Muscle of back (tissue), 3 donors: ENCODE measurements at regions not wholly inside any gene's neighbourhood (a gene's known extent, or its start where the extent isn't known, plus 50 kb on each side); places are given as distances from the start of the nearest gene placed in this dataset.
"Not testable (repeated sequence)": the region's sequence is repeated elsewhere in the genome, so short reads cannot be mapped to it uniquely, and the experiment has no call there.

Experiments used
- DNase-seq, 3 donors: peaks; one replicate each; pipeline versions ENCODE4 v3.0.0 to v3.0.0-alpha.2; 2013

DNA sequence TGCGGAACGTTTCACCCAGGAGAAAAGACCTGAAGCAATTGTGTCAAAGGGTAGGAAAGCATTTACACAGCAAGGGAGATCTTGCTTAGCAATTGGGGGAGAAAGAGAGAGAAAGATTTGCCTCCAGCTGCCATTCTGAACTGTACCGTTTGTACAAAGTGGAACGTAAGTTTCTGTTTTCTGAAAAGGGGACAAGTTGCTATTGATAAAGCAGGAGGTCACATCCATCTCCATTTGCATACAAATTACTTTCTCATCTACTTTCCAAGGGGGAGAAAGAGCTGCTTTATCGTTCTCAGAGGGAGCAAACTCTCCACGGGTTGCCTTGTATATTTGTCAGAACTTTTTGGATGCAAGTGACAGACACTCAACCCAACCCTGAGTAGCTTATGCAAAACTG is 92.0 kb upstream of the CARD11 start:
- no peak for DNase-seq

DNA sequence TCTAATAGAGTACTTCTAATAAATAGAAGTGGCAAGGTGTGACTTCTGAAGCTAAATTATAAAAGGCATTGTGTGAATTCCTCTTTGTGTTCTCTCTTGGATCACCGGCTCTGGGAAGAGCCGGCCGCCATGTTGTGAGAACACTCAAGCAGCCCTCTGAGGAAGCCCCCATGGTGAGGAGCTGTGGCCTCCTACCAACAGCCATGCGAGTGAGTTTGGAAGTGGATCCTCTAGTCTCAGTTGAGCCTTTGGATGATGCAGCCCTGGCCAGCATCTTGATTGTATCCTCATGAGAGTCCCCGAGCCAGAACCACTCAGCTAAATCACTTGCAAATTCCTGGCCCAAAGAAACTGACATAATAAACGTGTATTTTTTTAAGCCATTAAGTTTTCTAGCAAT is 94.5 kb upstream of the CARD11 start:
- DNase-seq: no peak

DNA sequence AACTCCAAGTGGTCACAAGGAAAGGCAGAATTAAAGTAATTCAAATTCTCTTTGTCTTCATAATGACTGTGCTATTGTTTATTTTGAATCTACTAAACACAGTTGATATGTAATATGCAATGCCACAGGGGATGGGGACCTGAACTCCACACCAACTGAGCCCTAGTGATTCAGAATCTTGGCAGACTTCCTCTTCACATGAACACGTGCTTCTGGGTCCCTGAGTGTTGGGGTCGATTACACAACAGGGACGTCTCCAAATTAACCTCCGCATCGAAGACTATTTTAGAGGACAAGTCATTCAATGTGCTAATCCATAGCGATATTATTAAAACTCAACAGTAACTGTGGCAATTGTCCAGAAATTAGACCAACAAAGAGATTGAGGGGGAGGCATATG is 95.3 kb upstream of the CARD11 start:
- no peak for DNase-seq

DNA sequence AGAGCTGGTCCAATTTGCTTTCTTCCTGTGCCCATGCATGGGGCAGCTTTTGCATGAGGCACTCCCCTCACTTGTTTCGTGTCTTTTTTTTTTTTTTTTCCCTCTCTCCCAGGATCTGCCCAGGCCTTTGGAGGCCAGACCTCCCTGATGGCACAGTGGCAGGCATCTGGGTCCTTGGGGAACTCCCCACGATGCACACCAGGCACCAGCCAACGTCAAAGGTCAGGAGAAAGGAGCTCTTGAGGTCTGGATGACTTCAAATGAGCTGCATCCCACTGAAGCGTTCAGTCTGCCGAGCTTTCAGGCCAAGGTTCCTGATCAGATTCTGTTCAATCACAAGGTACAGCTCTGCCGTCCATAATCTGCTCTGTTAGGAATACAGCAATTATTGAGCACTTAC is 97.2 kb upstream of the CARD11 start:
- no peak for DNase-seq

DNA sequence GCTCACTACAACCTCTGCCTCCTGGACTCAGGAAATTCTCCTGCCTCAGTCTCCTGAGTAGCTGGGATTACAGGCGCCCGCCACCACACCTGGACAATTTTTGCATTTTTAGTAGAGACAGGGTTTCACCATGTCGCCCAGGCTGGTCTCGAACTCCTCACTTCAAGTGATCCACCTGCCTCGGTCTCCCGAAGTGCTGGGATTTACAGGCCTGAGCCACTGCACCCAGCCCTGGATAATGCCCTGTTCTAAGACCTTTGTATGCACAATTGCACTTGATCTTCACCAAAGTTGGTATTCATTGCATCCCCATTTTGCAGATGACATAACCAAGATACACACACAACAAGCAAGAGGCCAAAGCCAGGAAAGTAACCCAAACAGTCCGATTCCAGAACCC is 97.7 kb upstream of the CARD11 start:
- DNase-seq: no peak

DNA sequence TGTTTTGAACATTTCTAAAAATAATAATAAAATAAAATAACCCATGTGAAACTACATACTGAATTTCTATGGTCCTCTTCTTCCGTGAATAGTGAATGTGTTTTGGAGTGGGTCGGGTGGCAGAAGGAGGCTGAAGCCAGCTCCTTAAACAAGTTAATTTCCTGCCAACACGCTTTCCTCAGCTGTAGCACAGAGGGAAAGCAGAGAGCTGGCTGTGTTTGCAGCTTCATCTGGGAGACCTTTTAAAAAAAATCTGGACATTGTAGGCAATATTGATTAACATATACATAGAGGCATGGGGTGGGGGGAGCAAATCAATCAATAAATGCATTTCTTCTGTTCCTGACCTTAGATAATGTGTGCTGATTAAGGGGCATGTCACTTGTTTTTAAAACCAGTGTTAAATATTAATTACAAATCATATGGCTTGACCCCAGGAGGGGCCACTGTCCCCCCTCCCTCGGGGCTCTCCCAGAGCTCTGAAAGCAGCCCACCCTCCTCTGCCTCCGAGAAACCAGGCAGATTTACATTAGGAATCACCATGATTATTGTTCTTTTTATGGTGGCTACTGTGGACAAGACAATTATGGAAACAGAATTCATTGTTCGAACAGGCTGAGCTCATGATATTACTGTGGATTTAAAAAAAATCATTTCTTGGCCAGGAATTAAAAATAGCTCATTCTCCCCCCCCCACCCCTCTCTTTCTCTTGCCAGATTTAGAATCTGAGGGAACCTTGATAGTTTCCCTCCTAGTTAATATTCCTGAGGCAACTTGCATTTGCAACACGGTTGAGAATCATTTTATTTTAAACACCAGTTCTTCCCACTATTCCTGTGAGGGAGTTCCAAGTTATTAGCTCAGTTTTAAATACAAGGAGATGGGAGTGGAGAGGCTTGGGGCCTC is 100.5 kb upstream of the CARD11 start:
- peak in 1 of 3 donors; percentile 32 for DNase-seq

DNA sequence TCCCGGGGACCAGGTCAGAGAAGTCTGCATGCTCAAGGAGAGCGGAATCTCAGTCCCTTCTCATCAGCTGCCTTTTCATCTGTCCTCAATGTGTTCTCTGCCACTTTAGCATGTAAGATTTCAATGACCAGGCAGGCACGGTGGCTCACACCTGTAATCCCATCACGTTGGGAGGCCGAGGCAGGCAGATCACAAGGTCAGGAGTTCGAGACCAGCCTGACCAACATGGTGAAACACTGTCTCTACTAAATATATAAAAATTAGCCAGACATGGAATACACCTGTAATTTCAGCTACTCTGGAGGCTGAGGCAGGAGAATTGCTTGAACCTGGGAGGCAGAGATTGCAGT is 101.1 kb upstream of the CARD11 start:
- DNase-seq: not testable (repeated sequence)

DNA sequence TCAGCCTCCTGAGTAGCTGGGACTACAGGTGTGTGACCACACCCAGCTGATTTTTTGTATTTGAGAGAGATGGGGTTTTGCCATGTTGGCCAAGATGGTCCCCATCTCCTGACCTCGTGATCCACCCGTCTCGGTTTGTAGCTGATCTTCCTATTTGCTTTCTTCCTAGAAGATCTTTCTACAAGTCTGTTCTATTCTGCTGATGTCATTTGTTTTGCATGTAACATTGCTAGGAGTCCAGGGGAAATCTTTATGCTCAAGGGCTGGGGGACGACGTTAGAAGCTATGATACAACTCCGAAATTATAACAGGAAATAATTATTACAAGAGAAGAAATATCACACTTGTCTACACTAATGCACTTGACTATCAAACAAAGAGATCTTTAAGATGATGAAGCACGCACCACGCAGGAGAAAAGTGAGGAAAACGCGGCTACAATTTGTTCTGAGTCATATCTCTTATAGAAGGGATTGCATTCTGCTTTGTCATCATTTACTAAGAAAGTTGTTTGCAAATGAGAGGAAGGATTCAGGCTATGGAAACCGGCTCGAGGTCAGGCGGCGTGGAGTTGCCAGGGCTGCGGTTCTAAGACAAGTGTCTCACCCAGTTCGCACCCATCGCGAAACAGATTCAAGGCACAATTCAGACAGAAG is 103.0 kb upstream of the CARD11 start:
- DNase-seq: no peak

DNA sequence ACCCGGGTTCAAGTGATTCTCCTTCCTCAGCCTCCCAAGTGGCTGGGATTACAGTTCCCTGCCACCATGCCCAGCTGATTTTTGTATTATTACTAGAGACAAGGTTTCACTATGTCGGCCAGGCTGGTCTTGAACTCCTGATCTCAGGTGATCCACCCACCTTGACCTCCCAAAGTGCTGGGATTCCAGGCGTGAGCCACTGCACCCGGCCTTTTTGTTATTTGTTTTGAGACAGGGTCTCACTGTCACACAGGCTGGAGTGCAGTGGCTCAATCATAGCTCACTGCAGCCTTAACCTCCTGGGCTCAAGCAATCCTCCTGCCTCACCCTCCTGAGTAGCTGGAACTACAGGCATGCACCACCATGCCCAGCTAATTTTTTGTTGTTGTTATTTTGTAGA is 104.8 kb upstream of the CARD11 start:
- not testable (repeated sequence) for DNase-seq

DNA sequence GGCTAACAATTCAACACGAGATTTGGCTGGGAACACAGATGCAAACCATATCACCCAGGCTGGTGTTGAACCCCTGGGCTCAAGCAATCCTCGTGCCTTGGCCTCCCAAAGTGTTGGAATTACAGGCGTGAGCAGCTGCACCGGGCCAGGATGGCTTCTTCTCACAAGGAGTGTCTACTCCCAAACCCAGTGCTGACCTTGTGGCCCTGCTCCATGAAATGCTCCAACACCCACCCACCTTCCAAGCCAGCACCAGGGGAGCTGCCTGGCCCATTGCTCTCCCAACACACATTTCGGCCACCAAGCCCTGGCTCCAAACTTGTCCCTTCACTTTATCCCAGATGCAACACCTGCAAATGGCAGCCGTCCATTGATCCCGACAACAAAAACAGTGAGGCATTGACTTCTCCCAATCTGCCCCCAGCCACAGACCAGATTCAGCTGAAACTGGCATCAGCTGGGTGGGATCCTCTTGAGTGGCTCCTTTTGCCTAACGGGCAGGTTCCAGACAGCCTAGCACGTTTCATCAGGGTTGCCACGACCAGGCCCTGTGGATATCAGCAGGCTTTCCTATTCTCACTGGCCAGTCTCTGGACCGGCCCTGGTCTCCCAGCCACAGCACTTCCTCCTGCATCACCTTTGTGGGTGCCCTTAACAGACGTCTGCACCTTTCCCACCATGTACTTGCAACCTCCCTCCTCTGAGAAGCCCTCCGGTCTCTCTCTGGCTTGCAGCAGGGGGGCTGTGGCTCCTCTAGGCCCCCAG is 105.7 kb upstream of the CARD11 start:
- no peak for DNase-seq

DNA sequence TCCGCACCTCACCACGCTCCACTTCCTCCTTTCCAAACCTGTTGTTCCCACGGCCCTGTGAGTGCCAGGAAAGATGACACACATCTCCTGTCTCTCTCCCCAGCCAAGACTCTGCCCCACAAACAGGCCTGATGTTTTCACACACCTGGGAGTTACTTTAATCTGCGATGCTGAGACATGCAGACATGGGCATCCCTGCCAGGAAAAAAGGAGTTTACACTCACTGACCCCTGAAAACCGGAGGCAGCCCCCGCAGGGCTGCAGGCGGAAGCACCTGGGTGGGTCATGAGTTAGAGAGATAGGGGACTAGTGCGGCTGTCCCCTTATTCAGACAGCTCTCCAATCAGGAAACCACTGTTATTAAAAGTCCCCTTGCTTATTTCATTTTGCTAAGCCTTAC is 106.4 kb upstream of the CARD11 start:
- no peak for DNase-seq

DNA sequence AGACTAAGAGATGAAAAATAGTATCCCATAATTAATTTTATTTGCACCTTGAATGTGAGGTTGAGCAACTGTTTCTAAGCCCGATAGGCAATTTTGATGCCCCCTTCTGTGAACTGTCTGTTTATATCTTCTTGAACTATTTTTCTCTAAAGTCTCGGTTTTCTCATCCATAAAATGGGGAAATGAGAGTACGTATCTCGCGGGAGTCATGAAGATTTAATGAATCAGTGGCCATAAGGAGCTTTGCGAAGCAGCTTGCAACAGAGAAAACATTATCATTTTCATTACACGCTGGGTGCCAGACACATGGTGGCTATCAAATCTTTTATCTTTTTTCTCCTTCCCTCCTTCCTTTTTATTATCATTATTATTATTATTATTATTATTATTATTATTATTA is 108.1 kb upstream of the CARD11 start:
- DNase-seq: no peak

DNA sequence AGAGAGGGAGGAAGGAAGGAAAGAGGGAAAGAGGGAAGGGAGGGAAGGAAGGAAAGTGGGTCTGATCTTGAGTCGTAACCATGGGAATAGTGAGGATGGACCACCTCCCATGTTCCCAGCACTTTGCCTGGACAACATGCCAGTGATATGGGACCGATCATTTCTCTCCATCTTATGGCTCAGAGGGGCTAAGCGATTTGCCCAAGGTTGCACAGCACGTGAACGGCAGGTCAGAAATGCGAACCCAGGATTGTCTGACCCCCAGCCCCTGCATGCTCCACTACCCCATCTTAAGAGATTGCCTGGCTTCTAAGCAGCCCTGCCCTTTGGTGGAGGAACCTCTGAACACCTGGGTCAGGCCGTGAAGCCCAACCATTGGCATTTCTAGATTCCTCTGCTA is 109.0 kb upstream of the CARD11 start:
- DNase-seq: no peak

DNA sequence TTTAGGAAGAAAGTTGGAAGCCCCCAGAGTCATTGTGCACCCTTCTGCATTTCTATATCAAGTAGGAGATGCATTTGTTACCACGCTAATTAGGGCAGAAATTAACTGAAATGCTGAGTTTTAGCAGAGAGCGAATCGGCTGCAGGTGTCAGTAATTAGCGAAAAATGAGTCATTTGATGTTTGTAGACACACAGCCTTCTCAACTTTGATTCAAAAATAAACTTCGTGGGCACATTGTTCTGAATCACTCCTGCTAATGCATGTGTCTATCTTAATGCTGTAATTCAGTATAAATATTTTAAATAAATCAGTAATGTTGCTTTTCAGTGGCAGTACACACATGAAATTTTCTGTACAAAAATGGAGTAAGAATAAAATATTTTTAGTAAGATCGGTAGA is 109.5 kb upstream of the CARD11 start:
- no peak for DNase-seq

DNA sequence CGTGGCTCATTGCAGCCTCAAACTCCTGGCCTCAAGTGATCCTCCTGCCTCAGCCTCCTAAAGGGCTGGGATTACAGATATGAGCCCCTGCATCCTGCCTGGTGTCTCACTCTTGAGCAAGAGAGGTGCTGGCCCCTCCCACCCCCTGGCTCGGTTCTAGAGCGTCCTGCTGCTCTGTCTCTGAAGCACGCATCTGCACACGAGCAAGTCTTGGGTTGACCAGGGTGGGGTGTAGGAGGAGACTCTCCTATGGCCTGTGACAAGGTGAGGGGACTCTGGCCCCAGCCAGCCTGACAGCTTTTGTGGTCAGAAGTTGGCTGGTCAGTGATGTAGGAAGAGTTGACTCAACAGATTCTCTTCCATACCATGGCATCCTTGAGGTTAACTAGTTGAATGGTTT is 110.7 kb upstream of the CARD11 start:
- no peak for DNase-seq

DNA sequence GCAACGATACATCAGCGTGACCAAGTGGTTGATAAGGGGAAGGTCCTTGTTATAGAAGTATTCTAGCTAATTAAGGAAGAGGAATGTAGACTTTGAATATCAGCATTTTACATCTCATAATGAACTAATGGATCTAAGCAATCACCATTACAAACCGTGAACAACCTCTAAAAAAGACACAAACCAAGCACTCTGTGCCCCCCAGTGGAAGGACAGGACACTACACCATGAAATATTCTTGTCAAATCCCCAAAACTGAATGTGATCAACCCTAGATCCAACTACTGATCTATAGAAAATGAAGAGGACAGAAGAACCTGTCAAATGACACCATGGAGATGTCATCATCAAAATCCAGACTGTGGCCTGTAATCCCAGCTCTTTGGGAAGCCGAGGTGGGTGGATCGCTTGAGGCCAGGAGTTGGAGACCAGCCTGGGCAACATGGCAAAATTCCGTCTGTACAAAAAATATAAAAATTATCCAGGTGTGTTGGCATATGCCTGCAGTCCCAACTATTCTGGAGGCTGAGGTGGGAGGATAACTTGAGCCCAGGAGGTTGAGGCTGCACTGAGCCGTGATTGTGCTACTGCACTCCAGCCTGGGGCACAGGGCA is 111.3 kb upstream of the CARD11 start:
- peak in 1 of 3 donors; percentile 35 for DNase-seq

DNA sequence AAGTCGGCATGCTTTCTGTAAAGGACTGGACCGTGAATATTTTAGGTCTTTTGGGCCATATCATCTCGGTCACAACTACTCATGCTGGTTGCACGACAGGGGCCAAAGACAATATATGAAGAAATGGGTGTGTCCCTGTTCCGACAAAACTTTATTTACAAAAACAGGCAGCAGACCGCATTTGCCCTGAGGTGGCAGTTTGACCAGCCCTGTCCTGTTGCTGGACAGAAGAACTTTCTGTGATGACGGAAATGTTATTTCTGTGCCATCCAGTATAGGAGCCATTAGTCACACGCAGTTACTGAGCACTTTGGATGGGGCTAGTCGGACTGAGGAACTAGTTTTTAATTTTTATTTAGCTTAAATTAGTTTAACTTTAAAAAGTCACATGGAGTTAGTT is 112.8 kb upstream of the CARD11 start:
- no peak for DNase-seq

DNA sequence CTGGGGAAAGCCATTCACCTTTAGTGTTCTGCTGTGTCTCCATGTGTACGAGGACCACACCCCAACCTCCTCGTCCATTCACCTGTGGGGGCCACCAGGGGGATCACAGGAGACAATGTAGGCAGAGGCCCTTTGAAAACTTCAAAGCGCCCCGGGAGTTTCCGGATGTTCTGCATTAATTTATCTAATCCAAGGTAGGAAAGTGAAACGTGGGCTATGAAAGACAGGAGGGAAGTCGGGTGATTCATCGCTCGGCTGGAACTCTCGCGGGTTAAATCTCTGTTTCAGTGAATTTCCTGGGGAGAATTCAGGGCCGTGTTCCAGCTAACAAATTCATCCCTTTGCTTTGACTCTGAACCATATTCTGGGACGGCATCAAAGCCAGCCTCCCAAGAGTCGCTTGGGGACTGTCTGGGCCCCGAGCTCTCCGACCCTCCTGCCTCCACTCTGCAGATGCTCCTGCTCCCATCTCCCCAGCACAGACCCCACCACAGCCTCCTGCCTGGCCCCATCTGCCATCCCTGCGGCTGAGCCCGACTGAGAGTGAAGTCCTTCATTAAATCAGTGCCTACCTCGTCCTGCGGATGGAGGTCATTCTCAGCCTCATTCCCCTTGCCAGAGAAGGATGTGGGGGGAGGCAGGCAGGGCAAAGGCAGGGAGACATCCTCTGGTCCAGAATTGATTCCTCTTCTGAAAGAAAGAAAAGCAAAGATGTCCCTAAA is 114.1 kb upstream of the CARD11 start:
- peak; percentile 9 to 67 (median 41) for DNase-seq

DNA sequence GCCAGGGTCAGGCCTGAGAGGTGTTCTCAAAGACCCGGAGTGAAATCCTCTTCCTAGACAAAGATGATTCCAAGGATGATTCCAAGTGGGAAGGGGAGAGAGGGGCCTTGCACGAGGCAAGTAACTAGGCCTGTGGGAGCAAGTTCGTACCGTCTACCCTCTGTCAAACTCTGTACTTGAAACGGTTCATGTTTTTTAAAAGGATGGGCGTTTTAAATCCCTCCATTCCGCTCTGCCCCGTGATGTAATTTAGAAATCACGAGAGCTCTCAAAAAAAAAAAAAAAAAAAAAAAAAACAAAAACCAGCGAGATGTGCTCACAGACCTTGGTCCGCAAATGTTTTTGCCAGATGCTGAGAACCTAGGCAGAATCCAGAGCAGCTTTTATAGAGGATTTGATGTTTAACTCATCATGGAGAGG is 114.7 kb upstream of the CARD11 start:
- peak; percentile 21 to 85 (median 63) for DNase-seq

DNA sequence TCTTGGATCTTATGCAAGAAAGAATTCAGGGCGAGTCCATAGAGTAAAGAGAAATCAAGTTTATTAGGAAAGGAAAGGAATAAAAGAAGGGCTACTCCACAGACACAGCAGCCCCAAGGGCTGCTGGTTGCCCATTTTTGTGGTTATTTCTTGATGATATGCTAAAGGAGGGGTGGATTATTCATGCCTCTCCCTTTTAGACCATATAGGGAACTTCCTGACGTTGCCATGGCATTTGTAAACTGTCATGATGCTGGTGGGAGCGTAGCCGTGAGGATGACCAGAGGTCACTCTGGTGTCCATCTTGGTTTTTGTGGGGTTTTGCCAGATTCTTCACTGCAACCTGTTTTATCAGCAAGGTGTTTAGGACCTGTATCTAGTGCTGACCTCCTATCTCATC is 115.4 kb upstream of the CARD11 start:
- no peak for DNase-seq

DNA sequence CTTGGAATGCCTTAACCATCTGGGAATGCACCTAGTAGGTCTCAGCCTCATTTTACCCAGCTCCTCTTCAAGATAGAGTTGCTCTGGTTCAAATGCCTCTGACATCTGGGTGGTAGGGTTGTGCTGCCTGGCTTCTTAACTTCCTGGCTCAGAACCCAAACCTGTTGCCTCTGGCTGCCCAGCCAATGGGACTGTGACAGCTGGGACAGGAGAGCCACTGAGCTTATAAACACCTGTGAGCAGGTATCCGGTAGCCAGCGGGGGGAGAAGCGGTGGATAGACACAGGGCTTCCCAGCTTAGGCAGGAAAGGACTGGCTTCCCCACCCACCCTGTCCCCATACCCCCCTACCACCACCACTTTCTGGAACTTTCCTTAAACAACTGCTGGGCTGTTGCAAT is 115.8 kb upstream of the CARD11 start:
- no peak for DNase-seq

DNA sequence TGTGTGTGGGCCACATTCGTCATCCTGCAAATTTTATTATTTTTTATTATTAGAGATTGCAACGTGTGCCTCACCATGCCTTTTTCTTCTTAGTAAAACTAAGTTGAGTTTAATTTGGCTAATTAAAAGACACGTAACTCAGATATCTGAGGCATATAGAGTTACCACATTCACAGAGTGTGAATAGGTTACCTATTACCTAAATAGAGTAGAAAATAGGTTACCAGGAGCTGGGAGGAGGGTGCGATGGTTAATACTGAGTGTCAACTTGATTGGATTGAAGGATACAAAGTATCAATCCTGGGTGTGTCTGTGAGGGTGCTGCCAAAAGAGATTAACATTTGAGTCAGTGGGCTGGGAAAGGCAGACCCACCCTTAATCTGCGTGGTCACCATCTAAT is 116.3 kb upstream of the CARD11 start:
- DNase-seq: not testable (repeated sequence)
